Nephron (organoid): ENCODE measurements at regions not wholly inside any gene's neighbourhood (a gene's known extent, or its start where the extent isn't known, plus 50 kb on each side); places are given as distances from the start of the nearest gene placed in this dataset.

Experiments
- H3K27ac Mint-ChIP-seq, 3 experiments: 2 replicates each; pipeline ENCODE4 v1.8.0; 2020; ENCODE audit warnings: mixed read lengths in 3 of 3, mild to moderate bottlenecking in 2 of 3, moderate library complexity in 1 of 3
- H3K27me3 Mint-ChIP-seq: 2 replicates; pipeline ENCODE4 v1.8.0; 2021; ENCODE audit warnings: low read depth, mild to moderate bottlenecking, moderate library complexity, mixed read lengths
- H3K36me3 Mint-ChIP-seq: 2 replicates; pipeline ENCODE4 v1.8.0; 2020; ENCODE audit warnings: low read depth, mixed read lengths
- H3K4me1 Mint-ChIP-seq: 2 replicates; pipeline ENCODE4 v1.8.0; 2020; ENCODE audit warnings: mixed read lengths
- H3K4me3 Mint-ChIP-seq, 3 experiments: 2 replicates each; pipeline ENCODE4 v1.8.0; 2020; ENCODE audit warnings: mild to moderate bottlenecking in 3 of 3, mixed read lengths in 3 of 3, moderate library complexity in 2 of 3
- H3K9me3 Mint-ChIP-seq: 2 replicates; pipeline ENCODE4 v1.8.0; 2020; ENCODE audit warnings: mixed read lengths
- CTCF ChIP-seq, 3 experiments: fragments of 200-600 bp; sonication (generic); IDR thresholded peaks; one replicate each; pipeline ENCODE4 v1.5.0; 2021; ENCODE audit warnings: antibody characterized with exemption in 3 of 3; ENCODE audit not compliant: unreplicated experiment in 3 of 3

GRCh38 chr10:7014721-7015120 lies 396.1 kb downstream of the SFMBT2 start:
- Mint-ChIP-seq H3K4me1 (no peaks in the 10 kb centered on the region), H3K27ac (no peak overlapping the region), H3K36me3 (no peaks in the 10 kb centered on the region), H3K27me3 (no peaks in the 10 kb centered on the region), H3K9me3 (peaks cover 9% of the 10 kb centered on the region), H3K4me3 (no peak overlapping the region)
- TF ChIP-seq CTCF (IDR thresholded peaks at IDR 0.05; ENCODE audit: unreplicated experiment in 3 of 3) = no peak

GRCh38 chr10:7011994-7012393 lies 398.8 kb downstream of the SFMBT2 start:
- no peak overlapping the region for H3K4me3 Mint-ChIP-seq
- peaks cover 3% of the 10 kb centered on the region for H3K9me3 Mint-ChIP-seq
- no peaks in the 10 kb centered on the region for H3K27me3 Mint-ChIP-seq
- H3K4me1 Mint-ChIP-seq = no peaks in the 10 kb centered on the region
- no peaks in the 10 kb centered on the region for H3K36me3 Mint-ChIP-seq
- no peak overlapping the region for H3K27ac Mint-ChIP-seq
- TF ChIP-seq CTCF (IDR thresholded peaks at IDR 0.05; ENCODE audit: unreplicated experiment in 3 of 3) = no peak

GRCh38 chr10:7008645-7009044 lies 402.2 kb downstream of the SFMBT2 start:
- Mint-ChIP-seq H3K36me3 (no peaks in the 10 kb centered on the region), H3K4me3 (no peak overlapping the region), H3K27ac (no peak overlapping the region), H3K9me3 (peaks cover 3% of the 10 kb centered on the region), H3K4me1 (no peaks in the 10 kb centered on the region), H3K27me3 (no peaks in the 10 kb centered on the region)
- TF ChIP-seq CTCF (IDR thresholded peaks at IDR 0.05; ENCODE audit: unreplicated experiment in 3 of 3) = no peak

- Mint-ChIP-seq H3K27ac (no peak overlapping the region), H3K27me3 (peaks cover 2% of the 10 kb centered on the region), H3K36me3 (no peaks in the 10 kb centered on the region), H3K4me3 (no peak overlapping the region), H3K4me1 (no peaks in the 10 kb centered on the region), H3K9me3 (peaks cover 3% of the 10 kb centered on the region)
- no peak for TF ChIP-seq CTCF (IDR thresholded peaks at IDR 0.05; ENCODE audit: unreplicated experiment in 3 of 3)
These were observed 403.1 kb downstream of the SFMBT2 start for GRCh38 chr10:7007600-7008190.

GRCh38 chr10:7006566-7006965 lies 404.3 kb downstream of the SFMBT2 start:
- no peaks in the 10 kb centered on the region for H3K4me1 Mint-ChIP-seq
- no peak overlapping the region for H3K27ac Mint-ChIP-seq
- TF ChIP-seq CTCF (IDR thresholded peaks at IDR 0.05; ENCODE audit: unreplicated experiment in 3 of 3) = no peak
- no peak overlapping the region for H3K4me3 Mint-ChIP-seq
- H3K9me3 Mint-ChIP-seq = peaks cover 3% of the 10 kb centered on the region
- no peaks in the 10 kb centered on the region for H3K36me3 Mint-ChIP-seq
- peaks cover 4% of the 10 kb centered on the region for H3K27me3 Mint-ChIP-seq

- Mint-ChIP-seq H3K27me3 (peaks cover 8% of the 10 kb centered on the region), H3K4me1 (no peaks in the 10 kb centered on the region), H3K36me3 (no peaks in the 10 kb centered on the region), H3K9me3 (no peaks in the 10 kb centered on the region), H3K4me3 (no peak overlapping the region), H3K27ac (no peak overlapping the region)
- TF ChIP-seq CTCF (IDR thresholded peaks at IDR 0.05; ENCODE audit: unreplicated experiment in 3 of 3) = no peak
These were observed 406.9 kb downstream of the SFMBT2 start for GRCh38 chr10:7003831-7004395.
